ENCODE measurements at regions not wholly inside any gene's neighbourhood (a gene's known extent, or its start where the extent isn't known, plus 50 kb on each side); places are given as distances from the start of the nearest gene placed in this dataset.

GRCh38 chr10:2214805-2215204, 477.5 kb upstream of the ADARB2 start:
- no peak for TF ChIP-seq CTCF (IDR thresholded peaks at IDR 0.05)
- TF ChIP-seq, protein P1, sequence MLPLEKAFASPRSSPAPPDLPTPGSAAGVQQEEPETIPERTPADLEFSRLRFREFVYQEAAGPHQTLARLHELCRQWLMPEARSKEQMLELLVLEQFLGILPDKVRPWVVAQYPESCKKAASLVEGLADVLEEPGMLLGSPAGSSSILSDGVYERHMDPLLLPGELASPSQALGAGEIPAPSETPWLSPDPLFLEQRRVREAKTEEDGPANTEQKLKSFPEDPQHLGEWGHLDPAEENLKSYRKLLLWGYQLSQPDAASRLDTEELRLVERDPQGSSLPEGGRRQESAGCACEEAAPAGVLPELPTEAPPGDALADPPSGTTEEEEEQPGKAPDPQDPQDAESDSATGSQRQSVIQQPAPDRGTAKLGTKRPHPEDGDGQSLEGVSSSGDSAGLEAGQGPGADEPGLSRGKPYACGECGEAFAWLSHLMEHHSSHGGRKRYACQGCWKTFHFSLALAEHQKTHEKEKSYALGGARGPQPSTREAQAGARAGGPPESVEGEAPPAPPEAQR (CRISPR knock-in tag; IDR thresholded peaks at IDR 0.05) = no peak
- TF ChIP-seq, protein P2, sequence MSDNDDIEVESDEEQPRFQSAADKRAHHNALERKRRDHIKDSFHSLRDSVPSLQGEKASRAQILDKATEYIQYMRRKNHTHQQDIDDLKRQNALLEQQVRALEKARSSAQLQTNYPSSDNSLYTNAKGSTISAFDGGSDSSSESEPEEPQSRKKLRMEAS (CRISPR knock-in tag; IDR thresholded peaks at IDR 0.05) = no peak
- TF ChIP-seq, protein P3, sequence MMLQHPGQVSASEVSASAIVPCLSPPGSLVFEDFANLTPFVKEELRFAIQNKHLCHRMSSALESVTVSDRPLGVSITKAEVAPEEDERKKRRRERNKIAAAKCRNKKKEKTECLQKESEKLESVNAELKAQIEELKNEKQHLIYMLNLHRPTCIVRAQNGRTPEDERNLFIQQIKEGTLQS (CRISPR knock-in tag; conservative IDR thresholded peaks at IDR 0.05) = no peak
- no peak for TF ChIP-seq ELF4 (CRISPR knock-in tag; IDR thresholded peaks at IDR 0.05; ENCODE audit: low read depth)
- TF ChIP-seq ETV6 (CRISPR knock-in tag; IDR thresholded peaks at IDR 0.05) = no peak
- TF ChIP-seq MYBL2 (CRISPR knock-in tag; IDR thresholded peaks at IDR 0.05) = no peak
- TF ChIP-seq ZNF219 (CRISPR knock-in tag; IDR thresholded peaks at IDR 0.05; ENCODE audit: borderline replicate concordance) = no peak
